ENCODE measurements at regions not wholly inside any gene's neighbourhood (a gene's known extent, or its start where the extent isn't known, plus 50 kb on each side); places are given as distances from the start of the nearest gene placed in this dataset.

DNA sequence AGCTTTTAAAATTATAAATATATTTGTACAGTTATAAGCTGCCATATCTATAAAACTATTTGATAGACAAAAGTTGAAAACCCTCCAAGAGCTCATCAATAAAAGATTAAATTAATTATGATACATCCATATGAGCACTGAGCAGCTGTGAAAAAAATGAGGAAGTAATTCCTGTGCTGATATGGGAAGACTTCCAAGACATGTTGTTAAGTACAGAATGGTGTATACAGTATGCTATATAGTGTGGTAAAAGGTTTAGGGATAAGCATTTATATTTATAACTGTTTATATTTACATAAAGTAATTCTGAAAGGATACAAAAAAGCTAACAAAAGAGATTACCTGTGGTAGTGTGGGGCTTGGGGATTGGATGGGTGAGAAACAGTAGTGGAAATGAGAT is 92.8 kb upstream of the BMP2K start:
- TF ChIP-seq WT1 (tag by site-specific recombination; IDR thresholded peaks at IDR 0.05): no peak
- TF ChIP-seq ZFP37 (tag by site-specific recombination; IDR thresholded peaks at IDR 0.05): no peak
